GM23338 (cell line): ENCODE measurements at regions not wholly inside any gene's neighbourhood (a gene's known extent, or its start where the extent isn't known, plus 50 kb on each side); places are given as distances from the start of the nearest gene placed in this dataset.

Source experiments
- ATAC-seq: fragments of 200-7000 bp; cut with Tn5 transposase; 3 replicates; pipeline ENCODE4 v1.9.1; 2020
- DNase-seq: peaks from one replicate; pipeline ENCODE4 v3.0.0-alpha.2; 2015; ENCODE audit warnings: low spot score
- H2AFZ ChIP-seq: fragments of 200-600 bp; sonication (generic); 2 replicates; pipeline ENCODE4 v1.8.0; 2016; ENCODE audit warnings: antibody characterized with exemption, mild to moderate bottlenecking, moderate library complexity
- H3F3A ChIP-seq: fragments of 200-600 bp; sonication (generic); replicated peaks from 2 replicates; pipeline ENCODE4 v1.8.0; 2017; ENCODE audit warnings: antibody characterized with exemption, mixed run types, low read depth
- H3K27ac ChIP-seq: fragments of 200-600 bp; sonication (generic); 2 replicates; pipeline ENCODE4 v1.6.1; 2016; ENCODE audit warnings: low read depth
- H3K27me3 ChIP-seq: fragments of 200-600 bp; sonication (generic); 2 replicates; pipeline ENCODE4 v1.8.0; 2016; ENCODE audit warnings: mild to moderate bottlenecking, mixed run types, moderate library complexity; ENCODE audit not compliant: insufficient read depth
- H3K36me3 ChIP-seq: fragments of 200-600 bp; sonication (generic); 2 replicates; pipeline ENCODE4 v1.8.0; 2016; ENCODE audit warnings: mild to moderate bottlenecking; ENCODE audit not compliant: insufficient read depth
- H3K4me1 ChIP-seq: fragments of 200-600 bp; sonication (generic); 2 replicates; pipeline ENCODE4 v1.8.0; 2016; ENCODE audit warnings: mild to moderate bottlenecking, moderate library complexity; ENCODE audit not compliant: insufficient read depth
- H3K4me2 ChIP-seq: fragments of 200-600 bp; sonication (generic); 2 replicates; pipeline ENCODE4 v1.7.1; 2017; ENCODE audit warnings: mixed run types
- H3K4me3 ChIP-seq: fragments of 200-600 bp; sonication (generic); 2 replicates; pipeline ENCODE4 v1.6.1; 2016; ENCODE audit warnings: mixed run types
- H3K79me2 ChIP-seq: fragments of 200-600 bp; sonication (generic); replicated peaks from 2 replicates; pipeline ENCODE4 v1.8.0; 2017; ENCODE audit warnings: mild to moderate bottlenecking; ENCODE audit not compliant: insufficient read depth
- H3K9me2 ChIP-seq: fragments of 200-600 bp; sonication (generic); 2 replicates; pipeline ENCODE4 v1.8.0; 2017; ENCODE audit not compliant: insufficient read depth
- H4K20me1 ChIP-seq: fragments of 200-600 bp; sonication (generic); replicated peaks from 2 replicates; pipeline ENCODE4 v1.8.0; 2017; ENCODE audit warnings: mild to moderate bottlenecking; ENCODE audit not compliant: insufficient read depth
- H3K27ac Mint-ChIP-seq: 2 replicates; pipeline ENCODE4 v1.8.0; 2020; ENCODE audit warnings: inconsistent platforms, mild to moderate bottlenecking, moderate library complexity, mixed read lengths
- H3K27me3 Mint-ChIP-seq: 3 replicates; pipeline ENCODE4 v1.8.0; 2022; ENCODE audit warnings: low read depth, mild to moderate bottlenecking, moderate library complexity, mixed read lengths, inconsistent platforms; ENCODE audit not compliant: insufficient read depth, poor library complexity
- H3K36me3 Mint-ChIP-seq: 3 replicates; pipeline ENCODE4 v1.8.0; 2021; ENCODE audit warnings: low read depth, mild to moderate bottlenecking, inconsistent platforms, moderate library complexity, mixed read lengths
- H3K4me1 Mint-ChIP-seq: 3 replicates; pipeline ENCODE4 v1.8.0; 2020; ENCODE audit warnings: mild to moderate bottlenecking, inconsistent platforms, mixed read lengths
- H3K4me3 Mint-ChIP-seq: 3 replicates; pipeline ENCODE4 v1.8.0; 2021; ENCODE audit warnings: moderate library complexity, mild to moderate bottlenecking, inconsistent platforms, mixed read lengths
- H3K9me3 Mint-ChIP-seq: 3 replicates; pipeline ENCODE4 v1.8.0; 2020; ENCODE audit warnings: moderate library complexity, mild to moderate bottlenecking, inconsistent platforms, mixed read lengths
- CREB1 ChIP-seq: fragments of 250-450 bp; sonication (Bioruptor Pico); IDR thresholded peaks from 2 replicates; pipeline ENCODE4 v1.5.0; 2020; ENCODE audit warnings: low read depth, mild to moderate bottlenecking, moderate library complexity
- EZH2 ChIP-seq: fragments of 200-600 bp; sonication (generic); IDR thresholded peaks from one replicate; pipeline ENCODE4 v1.8.0; 2017; ENCODE audit warnings: antibody characterized with exemption, mild to moderate bottlenecking, low read depth; ENCODE audit not compliant: unreplicated experiment
- EZH2phosphoT487 ChIP-seq: fragments of 200-600 bp; sonication (generic); IDR thresholded peaks from one replicate; pipeline ENCODE4 v1.8.1; 2018; ENCODE audit warnings: antibody characterized with exemption; ENCODE audit not compliant: unreplicated experiment
- JUNB ChIP-seq: IDR thresholded peaks from one replicate; pipeline ENCODE4 v1.6.1; 2016; ENCODE audit warnings: antibody characterized with exemption; ENCODE audit not compliant: unreplicated experiment
- NANOG ChIP-seq: IDR thresholded peaks from 2 replicates; pipeline ENCODE4 v1.6.1; 2016; ENCODE audit warnings: antibody characterized with exemption, borderline replicate concordance
- POLR2AphosphoS5 ChIP-seq: IDR thresholded peaks from 2 replicates; pipeline ENCODE4 v1.6.1; 2016; ENCODE audit warnings: antibody characterized with exemption, low read depth
- STAT1 ChIP-seq: IDR thresholded peaks from one replicate; pipeline ENCODE4 v1.6.1; 2016; ENCODE audit warnings: antibody characterized with exemption; ENCODE audit not compliant: unreplicated experiment
- TF ChIP-seq, protein P1 (sequence below): IDR thresholded peaks from one replicate; pipeline ENCODE4 v1.6.1; 2018; ENCODE audit warnings: antibody characterized with exemption; ENCODE audit not compliant: unreplicated experiment
- TF ChIP-seq, protein P2 (sequence below), 2 experiments: fragments of 200-600 bp in 1 of 2; sonication (generic) in 1 of 2; conservative IDR thresholded peaks; 2 replicates each; pipeline versions ENCODE4 v1.5.1 to v1.6.1; 2016 to 2017; ENCODE audit warnings: antibody characterized with exemption in 2 of 2, low read depth in 2 of 2, mild to moderate bottlenecking in 2 of 2, moderate library complexity in 1 of 2
- TF ChIP-seq, protein P3 (sequence below): IDR thresholded peaks from 2 replicates; pipeline ENCODE4 v1.6.1; 2016; ENCODE audit warnings: antibody characterized with exemption

- no peaks in the 10 kb centered on the region for H3K4me1 ChIP-seq
- no peak overlapping the region for H2AFZ ChIP-seq
- Mint-ChIP-seq H3K4me3 (no peak overlapping the region), H3K4me1 (no peaks in the 10 kb centered on the region; the same call in 2 of the 3 replicates), H3K27me3 (no peaks in the 10 kb centered on the region), H3K27ac (no peak overlapping the region), H3K9me3 (peaks cover 5% of the 10 kb centered on the region; the same call in 2 of the 3 replicates), H3K36me3 (no peaks in the 10 kb centered on the region; the same call in 2 of the 3 replicates)
- H3K27me3 ChIP-seq, result no peaks in the 10 kb centered on the region
- H3K79me2 ChIP-seq, result no peaks in the 10 kb centered on the region
- H3K9me2 ChIP-seq, result no peaks in the 10 kb centered on the region
- no peaks in the 10 kb centered on the region for H4K20me1 ChIP-seq
- ATAC-seq, result no peak
- H3K4me2 ChIP-seq, result no peak overlapping the region
- TF ChIP-seq, protein P1, sequence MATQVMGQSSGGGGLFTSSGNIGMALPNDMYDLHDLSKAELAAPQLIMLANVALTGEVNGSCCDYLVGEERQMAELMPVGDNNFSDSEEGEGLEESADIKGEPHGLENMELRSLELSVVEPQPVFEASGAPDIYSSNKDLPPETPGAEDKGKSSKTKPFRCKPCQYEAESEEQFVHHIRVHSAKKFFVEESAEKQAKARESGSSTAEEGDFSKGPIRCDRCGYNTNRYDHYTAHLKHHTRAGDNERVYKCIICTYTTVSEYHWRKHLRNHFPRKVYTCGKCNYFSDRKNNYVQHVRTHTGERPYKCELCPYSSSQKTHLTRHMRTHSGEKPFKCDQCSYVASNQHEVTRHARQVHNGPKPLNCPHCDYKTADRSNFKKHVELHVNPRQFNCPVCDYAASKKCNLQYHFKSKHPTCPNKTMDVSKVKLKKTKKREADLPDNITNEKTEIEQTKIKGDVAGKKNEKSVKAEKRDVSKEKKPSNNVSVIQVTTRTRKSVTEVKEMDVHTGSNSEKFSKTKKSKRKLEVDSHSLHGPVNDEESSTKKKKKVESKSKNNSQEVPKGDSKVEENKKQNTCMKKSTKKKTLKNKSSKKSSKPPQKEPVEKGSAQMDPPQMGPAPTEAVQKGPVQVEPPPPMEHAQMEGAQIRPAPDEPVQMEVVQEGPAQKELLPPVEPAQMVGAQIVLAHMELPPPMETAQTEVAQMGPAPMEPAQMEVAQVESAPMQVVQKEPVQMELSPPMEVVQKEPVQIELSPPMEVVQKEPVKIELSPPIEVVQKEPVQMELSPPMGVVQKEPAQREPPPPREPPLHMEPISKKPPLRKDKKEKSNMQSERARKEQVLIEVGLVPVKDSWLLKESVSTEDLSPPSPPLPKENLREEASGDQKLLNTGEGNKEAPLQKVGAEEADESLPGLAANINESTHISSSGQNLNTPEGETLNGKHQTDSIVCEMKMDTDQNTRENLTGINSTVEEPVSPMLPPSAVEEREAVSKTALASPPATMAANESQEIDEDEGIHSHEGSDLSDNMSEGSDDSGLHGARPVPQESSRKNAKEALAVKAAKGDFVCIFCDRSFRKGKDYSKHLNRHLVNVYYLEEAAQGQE, result no peak
- TF ChIP-seq, protein P2, sequence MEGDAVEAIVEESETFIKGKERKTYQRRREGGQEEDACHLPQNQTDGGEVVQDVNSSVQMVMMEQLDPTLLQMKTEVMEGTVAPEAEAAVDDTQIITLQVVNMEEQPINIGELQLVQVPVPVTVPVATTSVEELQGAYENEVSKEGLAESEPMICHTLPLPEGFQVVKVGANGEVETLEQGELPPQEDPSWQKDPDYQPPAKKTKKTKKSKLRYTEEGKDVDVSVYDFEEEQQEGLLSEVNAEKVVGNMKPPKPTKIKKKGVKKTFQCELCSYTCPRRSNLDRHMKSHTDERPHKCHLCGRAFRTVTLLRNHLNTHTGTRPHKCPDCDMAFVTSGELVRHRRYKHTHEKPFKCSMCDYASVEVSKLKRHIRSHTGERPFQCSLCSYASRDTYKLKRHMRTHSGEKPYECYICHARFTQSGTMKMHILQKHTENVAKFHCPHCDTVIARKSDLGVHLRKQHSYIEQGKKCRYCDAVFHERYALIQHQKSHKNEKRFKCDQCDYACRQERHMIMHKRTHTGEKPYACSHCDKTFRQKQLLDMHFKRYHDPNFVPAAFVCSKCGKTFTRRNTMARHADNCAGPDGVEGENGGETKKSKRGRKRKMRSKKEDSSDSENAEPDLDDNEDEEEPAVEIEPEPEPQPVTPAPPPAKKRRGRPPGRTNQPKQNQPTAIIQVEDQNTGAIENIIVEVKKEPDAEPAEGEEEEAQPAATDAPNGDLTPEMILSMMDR (conservative IDR thresholded peaks at IDR 0.05; ENCODE audit: low read depth in 2 of 2), result no peak
- TF ChIP-seq POLR2AphosphoS5, result no peak
- DNase-seq, result no peak
- no peaks in the 10 kb centered on the region for H3F3A ChIP-seq
- no peaks in the 10 kb centered on the region for H3K36me3 ChIP-seq
- H3K4me3 ChIP-seq, result no peak overlapping the region
- no peak overlapping the region for H3K27ac ChIP-seq
These were observed 810.9 kb upstream of the ACO1 start for GRCh38 chr9:31573561-31573960.

GRCh38 chr9:31574006-31574765 is 810.3 kb upstream of the ACO1 start:
- Histone ChIP-seq H3F3A (no peaks in the 10 kb centered on the region), H3K27me3 (no peaks in the 10 kb centered on the region), H2AFZ (no peak overlapping the region; the same call in 1 of the 2 replicates), H3K4me2 (no peak overlapping the region), H3K79me2 (no peaks in the 10 kb centered on the region), H3K4me3 (no peak overlapping the region), H3K27ac (no peak overlapping the region), H3K36me3 (no peaks in the 10 kb centered on the region), H3K9me2 (no peaks in the 10 kb centered on the region), H3K4me1 (no peaks in the 10 kb centered on the region), H4K20me1 (no peaks in the 10 kb centered on the region)
- Mint-ChIP-seq H3K9me3 (peaks cover 5% of the 10 kb centered on the region; the same call in 2 of the 3 replicates), H3K4me3 (no peak overlapping the region), H3K36me3 (no peaks in the 10 kb centered on the region; the same call in 2 of the 3 replicates), H3K4me1 (no peaks in the 10 kb centered on the region; the same call in 2 of the 3 replicates), H3K27me3 (no peaks in the 10 kb centered on the region), H3K27ac (no peak overlapping the region)
- ATAC-seq (no peak), DNase-seq (no peak)
- TF ChIP-seq JUNB (no peak), POLR2AphosphoS5 (no peak), NANOG (no peak), STAT1 (no peak), CREB1 (CRISPR knock-in tag) (no peak), EZH2phosphoT487 (no peak), EZH2 (no peak)
- TF ChIP-seq, protein P3, sequence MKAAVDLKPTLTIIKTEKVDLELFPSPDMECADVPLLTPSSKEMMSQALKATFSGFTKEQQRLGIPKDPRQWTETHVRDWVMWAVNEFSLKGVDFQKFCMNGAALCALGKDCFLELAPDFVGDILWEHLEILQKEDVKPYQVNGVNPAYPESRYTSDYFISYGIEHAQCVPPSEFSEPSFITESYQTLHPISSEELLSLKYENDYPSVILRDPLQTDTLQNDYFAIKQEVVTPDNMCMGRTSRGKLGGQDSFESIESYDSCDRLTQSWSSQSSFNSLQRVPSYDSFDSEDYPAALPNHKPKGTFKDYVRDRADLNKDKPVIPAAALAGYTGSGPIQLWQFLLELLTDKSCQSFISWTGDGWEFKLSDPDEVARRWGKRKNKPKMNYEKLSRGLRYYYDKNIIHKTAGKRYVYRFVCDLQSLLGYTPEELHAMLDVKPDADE, result no peak
- TF ChIP-seq, protein P1, result no peak
